ENCODE measurements at regions not wholly inside any gene's neighbourhood (a gene's known extent, or its start where the extent isn't known, plus 50 kb on each side); places are given as distances from the start of the nearest gene placed in this dataset.

- 3% methylated on average over 6 of the region's 6 CpGs for WGBS (ENCODE audit: insufficient coverage, low coverage, missing lambda C conversion rate)
- no peak overlapping the region for H3K4me2 ChIP-seq (ENCODE audit: insufficient read depth, low read length)
- in situ Hi-C loops (cut with MboI): no loop called here
- FAIRE-seq (no peak), DNase-seq (ENCODE audit: extremely low read depth in 1 of 4, low spot score in 3 of 4) (no peak), ATAC-seq (no peak)
- CTCF ChIA-PET (ENCODE audit: low intra/inter-chr PET ratio): no interaction called here
- POLR2A ChIA-PET: no interaction called here
- BruUV-seq (replicated peaks): no TSS peak
- H3K9me1 ChIP-seq (ENCODE audit: control insufficient read depth, insufficient read depth, low read length): no peaks in the 10 kb centered on the region
- H3K4me1 ChIP-seq (replicated peaks in 1 of 2; ENCODE audit: control insufficient read depth in 2 of 2, insufficient read depth in 2 of 2, low read length in 2 of 2): no peaks in the 10 kb centered on the region
- no peaks in the 10 kb centered on the region for H3K79me2 ChIP-seq (ENCODE audit: control insufficient read depth, insufficient read depth, low read length)
- H3K36me3 ChIP-seq (ENCODE audit: control insufficient read depth, insufficient read depth, low read length): no peaks in the 10 kb centered on the region
- H3K9ac ChIP-seq (ENCODE audit: insufficient read depth in 1 of 2, low read depth in 2 of 2, low read length in 2 of 2): no peak overlapping the region
- intact Hi-C loops (cut with micrococcal nuclease): no loop called here
- no peaks in the 10 kb centered on the region for H4K20me1 ChIP-seq (replicated peaks; ENCODE audit: control insufficient read depth, insufficient read depth, low read length)
- H3K27me3 ChIP-seq (ENCODE audit: control insufficient read depth in 2 of 2, insufficient read depth in 2 of 2, low read length in 2 of 2): peaks cover 8 to 34% of the 10 kb centered on the region in 2 experiments; a peak in 4 of 5 replicates
- no peak overlapping the region for H3K4me3 ChIP-seq
- TF ChIP-seq TGIF2 (CRISPR knock-in tag; IDR thresholded peaks at IDR 0.05) (no peak), ZNF76 (CRISPR knock-in tag; IDR thresholded peaks at IDR 0.05; ENCODE audit: borderline replicate concordance) (no peak), KAT2B (IDR thresholded peaks at IDR 0.05; ENCODE audit: low read depth, low read length) (no peak), FOXJ2 (tag; IDR thresholded peaks at IDR 0.05) (no peak), RBM39 (optimal IDR thresholded peaks at IDR 0.05; ENCODE audit: low read depth, low read length) (no peak), HLTF (IDR thresholded peaks at IDR 0.05) (no peak), KDM2B (CRISPR knock-in tag; IDR thresholded peaks at IDR 0.05) (no peak), ZNF184 (CRISPR knock-in tag; IDR thresholded peaks at IDR 0.05) (no peak), MNT (conservative IDR thresholded peaks at IDR 0.05) (no peak), CBX1 (IDR thresholded peaks at IDR 0.05; ENCODE audit: low read depth) (no peak), ZNF121 (CRISPR knock-in tag; conservative IDR thresholded peaks at IDR 0.05) (no peak)
- TF ChIP-seq, protein P1, sequence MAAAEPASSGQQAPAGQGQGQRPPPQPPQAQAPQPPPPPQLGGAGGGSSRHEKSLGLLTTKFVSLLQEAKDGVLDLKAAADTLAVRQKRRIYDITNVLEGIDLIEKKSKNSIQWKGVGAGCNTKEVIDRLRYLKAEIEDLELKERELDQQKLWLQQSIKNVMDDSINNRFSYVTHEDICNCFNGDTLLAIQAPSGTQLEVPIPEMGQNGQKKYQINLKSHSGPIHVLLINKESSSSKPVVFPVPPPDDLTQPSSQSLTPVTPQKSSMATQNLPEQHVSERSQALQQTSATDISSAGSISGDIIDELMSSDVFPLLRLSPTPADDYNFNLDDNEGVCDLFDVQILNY (CRISPR knock-in tag; IDR thresholded peaks at IDR 0.05): no peak
- TF ChIP-seq, protein P2, sequence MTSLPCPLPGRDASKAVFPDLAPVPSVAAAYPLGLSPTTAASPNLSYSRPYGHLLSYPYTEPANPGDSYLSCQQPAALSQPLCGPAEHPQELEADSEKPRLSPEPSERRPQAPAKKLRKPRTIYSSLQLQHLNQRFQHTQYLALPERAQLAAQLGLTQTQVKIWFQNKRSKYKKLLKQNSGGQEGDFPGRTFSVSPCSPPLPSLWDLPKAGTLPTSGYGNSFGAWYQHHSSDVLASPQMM (CRISPR knock-in tag; IDR thresholded peaks at IDR 0.05): no peak
- TF ChIP-seq, protein P3, sequence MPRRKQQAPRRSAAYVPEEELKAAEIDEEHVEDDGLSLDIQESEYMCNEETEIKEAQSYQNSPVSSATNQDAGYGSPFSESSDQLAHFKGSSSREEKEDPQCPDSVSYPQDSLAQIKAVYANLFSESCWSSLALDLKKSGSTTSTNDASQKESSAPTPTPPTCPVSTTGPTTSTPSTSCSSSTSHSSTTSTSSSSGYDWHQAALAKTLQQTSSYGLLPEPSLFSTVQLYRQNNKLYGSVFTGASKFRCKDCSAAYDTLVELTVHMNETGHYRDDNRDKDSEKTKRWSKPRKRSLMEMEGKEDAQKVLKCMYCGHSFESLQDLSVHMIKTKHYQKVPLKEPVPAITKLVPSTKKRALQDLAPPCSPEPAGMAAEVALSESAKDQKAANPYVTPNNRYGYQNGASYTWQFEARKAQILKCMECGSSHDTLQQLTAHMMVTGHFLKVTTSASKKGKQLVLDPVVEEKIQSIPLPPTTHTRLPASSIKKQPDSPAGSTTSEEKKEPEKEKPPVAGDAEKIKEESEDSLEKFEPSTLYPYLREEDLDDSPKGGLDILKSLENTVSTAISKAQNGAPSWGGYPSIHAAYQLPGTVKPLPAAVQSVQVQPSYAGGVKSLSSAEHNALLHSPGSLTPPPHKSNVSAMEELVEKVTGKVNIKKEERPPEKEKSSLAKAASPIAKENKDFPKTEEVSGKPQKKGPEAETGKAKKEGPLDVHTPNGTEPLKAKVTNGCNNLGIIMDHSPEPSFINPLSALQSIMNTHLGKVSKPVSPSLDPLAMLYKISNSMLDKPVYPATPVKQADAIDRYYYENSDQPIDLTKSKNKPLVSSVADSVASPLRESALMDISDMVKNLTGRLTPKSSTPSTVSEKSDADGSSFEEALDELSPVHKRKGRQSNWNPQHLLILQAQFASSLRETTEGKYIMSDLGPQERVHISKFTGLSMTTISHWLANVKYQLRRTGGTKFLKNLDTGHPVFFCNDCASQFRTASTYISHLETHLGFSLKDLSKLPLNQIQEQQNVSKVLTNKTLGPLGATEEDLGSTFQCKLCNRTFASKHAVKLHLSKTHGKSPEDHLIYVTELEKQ (CRISPR knock-in tag; IDR thresholded peaks at IDR 0.05): no peak
- H3K9me3 ChIP-seq (replicated peaks; ENCODE audit: control insufficient read depth, insufficient read depth, low read depth, low read length): no peaks in the 10 kb centered on the region
- H3K27ac ChIP-seq (ENCODE audit: extremely low read depth, low read depth, low read length): no peak overlapping the region
- no peak overlapping the region for H2AFZ ChIP-seq (ENCODE audit: low read depth, low read length)
These were observed 687.4 kb upstream of the ID2 start for GRCh38 chr2:7994397-7994951.

Measured in K562 (cell line).